ENCODE measurements at regions not wholly inside any gene's neighbourhood (a gene's known extent, or its start where the extent isn't known, plus 50 kb on each side); places are given as distances from the start of the nearest gene placed in this dataset.

DNA sequence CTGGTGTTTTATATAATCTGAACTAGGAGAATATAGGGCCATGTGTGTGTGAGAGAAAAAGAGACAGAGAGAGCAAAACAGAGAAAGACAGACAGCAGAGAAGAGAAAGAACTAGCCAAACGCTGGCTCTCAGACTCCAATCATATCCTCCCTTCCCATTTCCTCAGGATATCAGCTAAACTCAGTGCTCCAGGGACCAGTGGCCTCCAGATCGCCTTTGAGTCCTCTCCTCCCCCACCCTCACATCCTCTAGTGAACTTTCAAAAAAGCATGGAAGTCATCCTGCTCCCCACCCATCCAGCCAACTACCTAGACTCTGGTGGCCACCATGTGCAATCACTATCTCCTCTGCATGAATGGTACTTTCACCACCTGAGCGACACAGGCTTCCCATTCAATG, 386.1 kb upstream of the NPVF start:
- TF ChIP-seq EZH2 (IDR thresholded peaks at IDR 0.05; ENCODE audit: borderline replicate concordance, insufficient read depth, low read length, poor library complexity, severe bottlenecking) (no peak), TAF1 (IDR thresholded peaks at IDR 0.05; ENCODE audit: low read depth) (no peak), MXI1 (conservative IDR thresholded peaks at IDR 0.05; ENCODE audit: poor library complexity, severe bottlenecking) (no peak), POLR2AphosphoS5 (IDR thresholded peaks at IDR 0.05) (no peak), SMC3 (conservative IDR thresholded peaks at IDR 0.05; ENCODE audit: poor library complexity) (no peak), RAD21 (conservative IDR thresholded peaks at IDR 0.05) (no peak)
- TF ChIP-seq, protein P1, sequence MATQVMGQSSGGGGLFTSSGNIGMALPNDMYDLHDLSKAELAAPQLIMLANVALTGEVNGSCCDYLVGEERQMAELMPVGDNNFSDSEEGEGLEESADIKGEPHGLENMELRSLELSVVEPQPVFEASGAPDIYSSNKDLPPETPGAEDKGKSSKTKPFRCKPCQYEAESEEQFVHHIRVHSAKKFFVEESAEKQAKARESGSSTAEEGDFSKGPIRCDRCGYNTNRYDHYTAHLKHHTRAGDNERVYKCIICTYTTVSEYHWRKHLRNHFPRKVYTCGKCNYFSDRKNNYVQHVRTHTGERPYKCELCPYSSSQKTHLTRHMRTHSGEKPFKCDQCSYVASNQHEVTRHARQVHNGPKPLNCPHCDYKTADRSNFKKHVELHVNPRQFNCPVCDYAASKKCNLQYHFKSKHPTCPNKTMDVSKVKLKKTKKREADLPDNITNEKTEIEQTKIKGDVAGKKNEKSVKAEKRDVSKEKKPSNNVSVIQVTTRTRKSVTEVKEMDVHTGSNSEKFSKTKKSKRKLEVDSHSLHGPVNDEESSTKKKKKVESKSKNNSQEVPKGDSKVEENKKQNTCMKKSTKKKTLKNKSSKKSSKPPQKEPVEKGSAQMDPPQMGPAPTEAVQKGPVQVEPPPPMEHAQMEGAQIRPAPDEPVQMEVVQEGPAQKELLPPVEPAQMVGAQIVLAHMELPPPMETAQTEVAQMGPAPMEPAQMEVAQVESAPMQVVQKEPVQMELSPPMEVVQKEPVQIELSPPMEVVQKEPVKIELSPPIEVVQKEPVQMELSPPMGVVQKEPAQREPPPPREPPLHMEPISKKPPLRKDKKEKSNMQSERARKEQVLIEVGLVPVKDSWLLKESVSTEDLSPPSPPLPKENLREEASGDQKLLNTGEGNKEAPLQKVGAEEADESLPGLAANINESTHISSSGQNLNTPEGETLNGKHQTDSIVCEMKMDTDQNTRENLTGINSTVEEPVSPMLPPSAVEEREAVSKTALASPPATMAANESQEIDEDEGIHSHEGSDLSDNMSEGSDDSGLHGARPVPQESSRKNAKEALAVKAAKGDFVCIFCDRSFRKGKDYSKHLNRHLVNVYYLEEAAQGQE (IDR thresholded peaks at IDR 0.05; ENCODE audit: borderline replicate concordance), result no peak
- TF ChIP-seq, protein P2, sequence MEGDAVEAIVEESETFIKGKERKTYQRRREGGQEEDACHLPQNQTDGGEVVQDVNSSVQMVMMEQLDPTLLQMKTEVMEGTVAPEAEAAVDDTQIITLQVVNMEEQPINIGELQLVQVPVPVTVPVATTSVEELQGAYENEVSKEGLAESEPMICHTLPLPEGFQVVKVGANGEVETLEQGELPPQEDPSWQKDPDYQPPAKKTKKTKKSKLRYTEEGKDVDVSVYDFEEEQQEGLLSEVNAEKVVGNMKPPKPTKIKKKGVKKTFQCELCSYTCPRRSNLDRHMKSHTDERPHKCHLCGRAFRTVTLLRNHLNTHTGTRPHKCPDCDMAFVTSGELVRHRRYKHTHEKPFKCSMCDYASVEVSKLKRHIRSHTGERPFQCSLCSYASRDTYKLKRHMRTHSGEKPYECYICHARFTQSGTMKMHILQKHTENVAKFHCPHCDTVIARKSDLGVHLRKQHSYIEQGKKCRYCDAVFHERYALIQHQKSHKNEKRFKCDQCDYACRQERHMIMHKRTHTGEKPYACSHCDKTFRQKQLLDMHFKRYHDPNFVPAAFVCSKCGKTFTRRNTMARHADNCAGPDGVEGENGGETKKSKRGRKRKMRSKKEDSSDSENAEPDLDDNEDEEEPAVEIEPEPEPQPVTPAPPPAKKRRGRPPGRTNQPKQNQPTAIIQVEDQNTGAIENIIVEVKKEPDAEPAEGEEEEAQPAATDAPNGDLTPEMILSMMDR (IDR thresholded peaks at IDR 0.05; ENCODE audit: poor library complexity, severe bottlenecking), result no peak
- no peak overlapping the region for H3K4me2 ChIP-seq (ENCODE audit: low read length)
- no peaks in the 10 kb centered on the region for H3F3A ChIP-seq (ENCODE audit: insufficient read depth, low read length, poor library complexity, severe bottlenecking)
- no peak overlapping the region for H3K27ac ChIP-seq (ENCODE audit: low read length)
- no peaks in the 10 kb centered on the region for H4K20me1 ChIP-seq (ENCODE audit: insufficient read depth)
- H3K36me3 ChIP-seq (ENCODE audit: insufficient read depth, low read length), result no peaks in the 10 kb centered on the region
- H3K27me3 ChIP-seq (ENCODE audit: insufficient read depth, low read depth, low read length), result no peaks in the 10 kb centered on the region
- H3K4me3 ChIP-seq (ENCODE audit: low read length), result no peak overlapping the region
- H3K9me3 ChIP-seq (ENCODE audit: low read length), result peaks cover 12% of the 10 kb centered on the region
- no peak overlapping the region for H3K9ac ChIP-seq (ENCODE audit: low read length)
- no peak overlapping the region for H2AFZ ChIP-seq (ENCODE audit: low read depth, low read length)
- no peaks in the 10 kb centered on the region for H3K79me2 ChIP-seq (replicated peaks; ENCODE audit: insufficient read depth, low read length)
- H3K9me2 ChIP-seq (ENCODE audit: insufficient read depth, low read length), result no peaks in the 10 kb centered on the region

DNA sequence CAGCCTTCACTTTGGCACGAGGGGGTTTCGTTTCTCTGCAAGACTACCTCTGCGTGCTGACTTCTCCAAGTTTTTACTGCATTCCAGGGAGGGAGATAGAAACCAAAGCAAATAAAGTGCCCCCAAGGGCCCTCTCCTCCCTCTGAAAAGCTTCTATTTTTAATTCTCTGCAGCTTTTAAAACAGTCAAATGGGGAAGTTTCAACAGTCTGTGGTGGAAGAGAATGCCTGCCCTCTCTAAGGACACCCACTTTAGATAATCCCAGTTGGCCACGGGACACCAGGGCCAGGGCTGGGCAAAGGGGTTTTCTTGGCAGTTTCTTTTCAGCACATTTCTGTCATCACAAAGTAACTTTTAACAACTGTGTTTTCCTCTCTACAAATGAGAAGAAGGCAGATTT, 386.7 kb upstream of the NPVF start:
- Histone ChIP-seq H3K9me2 (ENCODE audit: insufficient read depth, low read length) (no peaks in the 10 kb centered on the region), H4K20me1 (ENCODE audit: insufficient read depth) (no peaks in the 10 kb centered on the region), H2AFZ (ENCODE audit: low read depth, low read length) (no peak overlapping the region), H3K79me2 (replicated peaks; ENCODE audit: insufficient read depth, low read length) (no peaks in the 10 kb centered on the region), H3K27me3 (ENCODE audit: insufficient read depth, low read depth, low read length) (no peaks in the 10 kb centered on the region), H3K27ac (ENCODE audit: low read length) (no peak overlapping the region), H3K36me3 (ENCODE audit: insufficient read depth, low read length) (no peaks in the 10 kb centered on the region), H3K4me3 (ENCODE audit: low read length) (no peak overlapping the region), H3K4me2 (ENCODE audit: low read length) (no peak overlapping the region), H3K9ac (ENCODE audit: low read length) (no peak overlapping the region), H3F3A (ENCODE audit: insufficient read depth, low read length, poor library complexity, severe bottlenecking) (no peaks in the 10 kb centered on the region), H3K9me3 (ENCODE audit: low read length) (peaks cover 12% of the 10 kb centered on the region)
- TF ChIP-seq, protein P2 (IDR thresholded peaks at IDR 0.05; ENCODE audit: poor library complexity, severe bottlenecking), result no peak
- TF ChIP-seq EP300 (conservative IDR thresholded peaks at IDR 0.05; ENCODE audit: poor library complexity, severe bottlenecking) (no peak), RAD21 (conservative IDR thresholded peaks at IDR 0.05) (no peak), TAF1 (IDR thresholded peaks at IDR 0.05; ENCODE audit: low read depth) (no peak)
- TF ChIP-seq, protein P1 (IDR thresholded peaks at IDR 0.05; ENCODE audit: borderline replicate concordance), result no peak

Measured in neural cell (in vitro differentiated cells).